MM.1S (cell line): ENCODE measurements at regions not wholly inside any gene's neighbourhood (a gene's known extent, or its start where the extent isn't known, plus 50 kb on each side); places are given as distances from the start of the nearest gene placed in this dataset.

ENCODE experiments used
- EZH2 ChIP-seq: fragments of 300-600 bp; sonication (generic); optimal IDR thresholded peaks from 2 replicates; pipeline ENCODE3; 2017; ENCODE audit warnings: low read depth, mild to moderate bottlenecking, antibody characterized with exemption, low read length, mixed read lengths
- TF ChIP-seq, protein P1 (sequence below): fragments of 300-600 bp; sonication (generic); IDR thresholded peaks from 2 replicates; pipeline ENCODE4 v1.5.1; 2016; ENCODE audit warnings: antibody characterized with exemption, low read length, mixed read lengths

DNA sequence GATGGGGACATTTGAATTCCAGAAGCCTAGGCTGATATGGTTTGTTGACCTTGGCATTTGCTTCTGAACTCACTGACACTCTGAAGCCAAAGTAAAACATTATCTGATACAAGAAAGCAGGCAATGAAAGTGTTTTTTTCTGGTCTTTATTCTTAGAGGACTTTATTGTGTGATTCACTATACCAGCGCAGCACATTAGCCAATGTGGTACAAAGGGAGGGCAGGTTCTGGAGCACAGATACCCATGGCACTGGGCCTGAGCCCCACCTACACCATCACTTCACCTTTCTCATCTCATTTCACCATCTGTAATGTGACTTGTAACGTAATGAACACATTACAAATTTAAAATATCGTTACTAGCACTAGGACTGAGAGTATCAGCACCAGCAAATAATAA lies 89.7 kb upstream of the ZNF366 start:
- TF ChIP-seq, protein P1, sequence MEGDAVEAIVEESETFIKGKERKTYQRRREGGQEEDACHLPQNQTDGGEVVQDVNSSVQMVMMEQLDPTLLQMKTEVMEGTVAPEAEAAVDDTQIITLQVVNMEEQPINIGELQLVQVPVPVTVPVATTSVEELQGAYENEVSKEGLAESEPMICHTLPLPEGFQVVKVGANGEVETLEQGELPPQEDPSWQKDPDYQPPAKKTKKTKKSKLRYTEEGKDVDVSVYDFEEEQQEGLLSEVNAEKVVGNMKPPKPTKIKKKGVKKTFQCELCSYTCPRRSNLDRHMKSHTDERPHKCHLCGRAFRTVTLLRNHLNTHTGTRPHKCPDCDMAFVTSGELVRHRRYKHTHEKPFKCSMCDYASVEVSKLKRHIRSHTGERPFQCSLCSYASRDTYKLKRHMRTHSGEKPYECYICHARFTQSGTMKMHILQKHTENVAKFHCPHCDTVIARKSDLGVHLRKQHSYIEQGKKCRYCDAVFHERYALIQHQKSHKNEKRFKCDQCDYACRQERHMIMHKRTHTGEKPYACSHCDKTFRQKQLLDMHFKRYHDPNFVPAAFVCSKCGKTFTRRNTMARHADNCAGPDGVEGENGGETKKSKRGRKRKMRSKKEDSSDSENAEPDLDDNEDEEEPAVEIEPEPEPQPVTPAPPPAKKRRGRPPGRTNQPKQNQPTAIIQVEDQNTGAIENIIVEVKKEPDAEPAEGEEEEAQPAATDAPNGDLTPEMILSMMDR: no peak
- TF ChIP-seq EZH2: no peak
